Fibroblast of villous mesenchyme (primary cell): ENCODE measurements at regions not wholly inside any gene's neighbourhood (a gene's known extent, or its start where the extent isn't known, plus 50 kb on each side); places are given as distances from the start of the nearest gene placed in this dataset.

ENCODE experiments used
- DNase-seq: peaks from one replicate; pipeline ENCODE4 v3.0.0-alpha.2; 2010; ENCODE audit warnings: low read depth
- H3K4me3 ChIP-seq: 2 replicates; pipeline ENCODE4 v1.5.1; 2011; ENCODE audit warnings: low read depth, mild to moderate bottlenecking, low read length
- CTCF ChIP-seq: IDR thresholded peaks from 2 replicates; pipeline ENCODE4 v1.5.1; 2012; ENCODE audit warnings: low read depth, mild to moderate bottlenecking, low read length; ENCODE audit not compliant: insufficient read depth

GRCh38 chr5:56326116-56326515 is 93.0 kb upstream of the ANKRD55 start:
- TF ChIP-seq CTCF = no peak

GRCh38 chr5:56325039-56325438 is 91.9 kb upstream of the ANKRD55 start:
- H3K4me3 ChIP-seq = no peak overlapping the region
- no peak for TF ChIP-seq CTCF
- DNase-seq = no peak

More at GRCh38 chr5:56326116-56326515, 93.0 kb upstream of the ANKRD55 start:
- no peak overlapping the region for H3K4me3 ChIP-seq
- DNase-seq = no peak

GRCh38 chr5:56323505-56323904 is 90.4 kb upstream of the ANKRD55 start:
- H3K4me3 ChIP-seq = no peak overlapping the region
- no peak for TF ChIP-seq CTCF
- DNase-seq = peak; percentile 78

- no peak for DNase-seq
- no peak for TF ChIP-seq CTCF
- H3K4me3 ChIP-seq = no peak overlapping the region
These were observed 89.5 kb upstream of the ANKRD55 start for GRCh38 chr5:56322592-56322991.

DNA sequence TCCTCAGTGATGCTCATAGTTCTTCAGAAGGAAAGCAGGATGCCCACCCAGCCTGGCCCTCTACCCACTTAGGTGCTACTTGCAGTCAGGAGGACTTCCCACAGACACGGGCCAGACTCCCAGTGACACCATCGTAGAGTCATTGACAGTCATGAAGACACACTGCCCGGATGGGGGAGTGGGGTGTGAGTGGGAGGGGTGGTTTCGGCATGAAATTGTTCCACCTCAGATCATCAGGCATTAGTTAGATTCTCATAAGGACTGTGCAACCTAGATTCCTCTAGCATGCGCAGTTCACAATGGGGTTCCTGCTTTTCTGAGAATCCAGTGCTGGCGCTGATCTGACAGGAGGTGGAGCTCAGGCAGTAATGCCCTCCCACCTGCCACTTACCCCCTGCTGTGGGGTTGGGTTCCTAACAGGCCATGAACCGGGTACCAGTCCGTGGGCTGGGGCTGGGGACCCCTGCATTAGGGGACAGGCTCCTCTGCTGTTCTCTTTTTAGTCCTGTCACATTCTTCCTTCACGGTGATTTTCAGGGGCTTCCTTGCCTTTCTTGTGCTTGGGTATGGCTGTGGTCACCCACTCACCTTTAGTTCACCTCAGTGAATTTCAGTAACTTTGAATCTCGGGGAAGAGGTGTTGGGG is 88.2 kb upstream of the ANKRD55 start:
- no peak overlapping the region for H3K4me3 ChIP-seq
- no peak for DNase-seq
- TF ChIP-seq CTCF = no peak

GRCh38 chr5:56320686-56321085 is 87.6 kb upstream of the ANKRD55 start:
- no peak for TF ChIP-seq CTCF
- no peak for DNase-seq
- H3K4me3 ChIP-seq = no peak overlapping the region

DNA sequence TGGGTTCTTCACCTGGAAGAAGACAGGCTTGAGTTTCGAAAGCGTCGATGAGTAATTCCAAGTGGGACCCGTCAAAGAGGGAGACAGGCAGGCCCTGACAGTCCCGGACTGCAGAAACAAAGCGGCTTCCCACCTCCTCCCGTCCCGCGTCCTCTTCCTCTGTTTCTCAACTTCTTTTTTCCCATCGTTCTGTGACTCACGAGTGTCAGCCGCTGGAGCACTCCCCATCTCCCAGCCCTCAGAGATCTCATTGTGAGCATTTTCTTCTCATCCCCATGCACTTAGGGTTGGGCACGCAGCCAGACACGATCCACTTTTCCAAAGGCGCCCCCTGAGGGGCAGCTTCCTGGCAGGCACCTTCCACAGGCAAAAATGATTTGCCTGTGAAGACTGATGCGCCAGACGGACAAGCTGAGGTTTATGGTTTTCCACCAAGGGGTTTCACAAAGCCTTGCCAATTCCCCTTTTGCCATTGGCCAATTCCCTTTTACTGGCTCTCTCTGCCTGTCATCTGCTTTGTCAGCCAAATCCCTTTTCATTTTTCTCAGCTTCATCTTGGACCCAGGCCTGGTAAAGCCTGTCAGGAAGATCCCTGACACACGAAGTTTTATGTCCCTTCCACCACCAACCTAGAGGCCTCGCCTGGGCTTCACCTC is 86.5 kb upstream of the ANKRD55 start:
- DNase-seq = peak; percentile 67
- no peak for TF ChIP-seq CTCF
- H3K4me3 ChIP-seq = no peak overlapping the region
